Right ventricle myocardium inferior (tissue), 1 donor: ENCODE measurements at regions not wholly inside any gene's neighbourhood (a gene's known extent, or its start where the extent isn't known, plus 50 kb on each side); places are given as distances from the start of the nearest gene placed in this dataset.

ENCODE experiments used
- ATAC-seq: fragments of 200-7000 bp; cut with Tn5 transposase; one replicate; pipeline ENCODE4 v1.9.1; 2020; ENCODE audit warnings: mild to moderate bottlenecking, moderate library complexity
- DNase-seq: peaks from one replicate; pipeline ENCODE4 v3.0.0; 2021; ENCODE audit errors: missing footprints
- intact Hi-C: fragments of 100-400 bp; cut with DNase I; formaldehyde crosslinking; loops from one replicate; pipeline ENCODE4 v1.11.0; 2022
- donor health status: DM: no; HTN: yes; CAD: no; lungs with severe emphysema.

- intact Hi-C loops, result no loop called here
- no peak for DNase-seq
- ATAC-seq, result no peak
Measured at GRCh38 chr10:4199196-4199595, 414.2 kb upstream of the KLF6 start.

GRCh38 chr10:4198216-4198615 lies 413.2 kb upstream of the KLF6 start:
- DNase-seq, result no peak
- no peak for ATAC-seq
- intact Hi-C loops, result no loop called here

GRCh38 chr10:4197676-4198075 lies 412.7 kb upstream of the KLF6 start:
- ATAC-seq, result no peak
- DNase-seq, result no peak
- intact Hi-C loops, result no loop called here

GRCh38 chr10:4196771-4197390 lies 411.9 kb upstream of the KLF6 start:
- no peak for DNase-seq
- ATAC-seq, result peak; percentile 70
- intact Hi-C loops, result no loop called here

- ATAC-seq (no peak), DNase-seq (no peak)
- intact Hi-C loops, result no loop called here
Measured at GRCh38 chr10:4196183-4196582, 411.2 kb upstream of the KLF6 start.

GRCh38 chr10:4195213-4195612 lies 410.2 kb upstream of the KLF6 start:
- intact Hi-C loops, result no loop called here
- ATAC-seq (no peak), DNase-seq (no peak)

- no peak for DNase-seq
- ATAC-seq, result no peak
- intact Hi-C loops, result no loop called here
Measured at GRCh38 chr10:4194231-4194630, 409.2 kb upstream of the KLF6 start.

DNA sequence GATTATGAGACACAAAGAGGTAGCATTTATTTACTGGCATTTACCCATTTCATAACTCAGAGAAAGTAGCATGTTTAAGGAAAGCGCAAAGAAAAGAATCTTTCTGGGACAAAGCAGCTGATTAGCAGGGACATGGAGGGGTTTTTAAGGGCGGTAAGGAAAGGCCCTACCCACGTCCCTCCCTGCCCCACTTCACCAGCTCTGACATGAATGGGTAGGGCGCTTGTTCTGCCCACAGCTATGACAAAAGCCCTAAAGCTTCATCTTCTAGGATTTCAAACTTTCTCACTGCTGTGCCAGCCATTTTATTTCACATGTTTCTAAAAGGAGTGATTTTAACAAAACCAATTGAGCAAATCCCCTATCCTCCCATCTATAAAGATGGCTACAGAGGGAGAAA lies 406.9 kb upstream of the KLF6 start:
- intact Hi-C loops, result no loop called here
- DNase-seq, result no peak

DNA sequence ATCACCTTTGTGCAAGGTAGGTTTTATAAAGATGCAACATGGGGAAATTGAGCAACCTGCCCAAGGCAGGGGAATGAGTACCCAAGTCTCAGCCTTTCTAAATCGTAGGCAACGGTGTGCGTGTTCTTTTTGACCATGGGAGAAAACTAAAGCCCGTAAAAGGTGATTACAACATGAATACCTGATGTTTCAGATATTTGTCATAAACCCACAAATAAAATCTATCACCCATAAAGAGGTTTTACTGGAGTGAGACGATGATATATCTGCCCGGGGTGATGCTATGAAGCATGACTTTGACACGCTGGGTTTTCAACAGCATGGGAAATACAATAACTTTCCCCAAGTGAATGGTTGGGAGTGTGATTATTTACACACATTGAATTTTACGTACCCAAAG lies 406.3 kb upstream of the KLF6 start:
- ATAC-seq (no peak), DNase-seq (no peak)
- intact Hi-C loops, result no loop called here

More for the DNA sequence above, 406.9 kb upstream of the KLF6 start:
- no peak for ATAC-seq

DNA sequence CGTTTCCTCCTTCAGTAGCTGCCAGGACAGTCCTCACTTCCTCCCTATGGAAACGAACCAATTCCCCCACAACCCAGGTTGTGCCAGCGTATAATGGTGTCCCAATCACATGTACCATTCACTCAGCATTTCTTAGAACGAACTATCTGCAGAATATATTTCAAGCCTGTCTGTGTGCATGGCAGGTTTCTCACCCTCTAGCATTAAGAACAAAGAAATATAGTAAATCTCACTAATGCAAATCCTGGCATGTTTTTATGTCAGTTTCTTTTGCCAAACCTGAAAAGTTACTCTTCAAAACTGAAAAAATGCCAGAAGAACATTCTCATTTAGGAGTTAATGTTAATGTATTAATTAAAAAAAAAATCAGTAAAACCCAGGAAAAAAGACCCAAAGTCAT lies 405.9 kb upstream of the KLF6 start:
- intact Hi-C loops, result no loop called here
- no peak for ATAC-seq

DNA sequence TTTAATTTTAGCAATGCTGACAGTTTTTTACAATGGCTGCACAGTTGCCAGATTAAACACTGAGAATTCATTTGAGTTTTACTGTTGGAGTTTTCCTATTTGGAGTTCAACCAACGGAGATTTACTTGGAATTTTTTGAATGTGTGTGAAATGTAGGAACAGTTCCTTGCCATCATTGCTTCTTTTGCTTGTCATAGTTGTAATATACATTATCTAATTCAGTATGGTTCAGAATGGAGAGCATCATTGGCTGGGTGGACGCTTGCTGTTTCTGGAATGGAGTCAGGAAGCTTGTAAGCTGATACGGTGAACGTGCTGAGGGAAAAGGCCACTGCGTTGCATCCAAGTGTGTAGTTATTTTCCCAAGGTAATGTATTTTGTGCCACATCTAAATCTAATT lies 404.3 kb upstream of the KLF6 start:
- no peak for ATAC-seq
- DNase-seq, result no peak
- intact Hi-C loops, result no loop called here

More for the DNA sequence above, 405.9 kb upstream of the KLF6 start:
- DNase-seq, result no peak

- DNase-seq, result no peak
- no peak for ATAC-seq
- intact Hi-C loops, result no loop called here
Measured at GRCh38 chr10:4188406-4188805, 403.4 kb upstream of the KLF6 start.

DNA sequence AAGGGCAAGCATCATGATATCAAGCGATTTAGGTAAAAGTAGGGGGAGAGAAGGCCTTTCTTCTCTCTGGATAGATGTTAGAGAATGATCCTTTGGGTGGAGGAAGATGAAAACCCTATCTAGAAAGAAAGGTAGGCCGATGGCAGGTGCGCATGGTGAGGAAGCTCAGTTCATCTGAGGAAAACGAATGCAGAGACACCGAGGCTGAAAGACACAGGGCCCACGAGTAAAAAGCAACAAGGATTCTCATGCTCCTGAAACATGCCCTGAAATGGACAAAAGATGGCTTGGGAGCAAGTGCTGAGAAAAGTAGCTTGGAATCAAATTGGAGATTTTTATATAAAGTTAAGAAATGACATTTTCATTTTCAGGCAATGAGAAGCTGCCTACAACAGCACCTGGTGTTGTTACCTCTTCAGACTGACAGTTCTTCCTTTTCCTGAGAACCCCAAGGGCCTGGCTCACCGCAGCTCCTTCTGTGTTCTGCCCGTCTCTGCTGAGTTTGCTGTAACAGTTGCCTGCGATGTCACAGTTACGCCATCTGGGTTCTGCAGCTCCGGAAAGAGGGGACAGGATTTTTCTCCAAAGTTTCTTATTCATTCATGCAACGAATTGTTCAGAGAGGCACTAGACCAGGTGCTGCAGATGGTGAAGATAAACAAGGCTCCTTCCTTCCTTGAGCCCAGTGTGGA lies 402.0 kb upstream of the KLF6 start:
- ATAC-seq (no peak), DNase-seq (no peak)
- intact Hi-C loops, result no loop called here

DNA sequence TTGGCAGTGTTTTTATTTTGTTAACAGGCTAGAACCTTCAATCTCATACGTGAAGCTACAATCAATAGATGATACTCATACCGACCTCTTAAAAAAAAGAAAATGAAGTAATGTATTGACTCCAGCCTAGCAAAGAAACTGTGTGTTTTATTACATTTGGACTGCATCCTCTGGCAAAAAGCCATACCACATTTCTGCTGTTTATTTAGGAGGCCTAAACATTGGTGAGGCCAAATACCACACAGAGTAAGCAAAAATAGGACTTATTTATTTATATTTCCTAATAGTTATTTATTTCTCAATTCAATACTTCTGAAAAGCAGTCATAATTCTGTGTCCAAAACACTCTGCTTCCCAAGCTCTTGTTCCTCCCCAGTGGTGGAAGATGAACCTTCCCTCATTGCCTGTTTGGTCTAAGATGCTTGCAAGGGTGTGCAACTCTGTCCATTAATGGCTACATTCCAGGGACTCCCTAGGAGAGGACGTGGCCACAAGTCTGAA lies 398.8 kb upstream of the KLF6 start:
- DNase-seq (no peak), ATAC-seq (no peak)
- intact Hi-C loops, result no loop called here

- ATAC-seq, result no peak
- no peak for DNase-seq
- intact Hi-C loops, result no loop called here
Measured at GRCh38 chr10:4181621-4182049, 396.6 kb upstream of the KLF6 start.

DNA sequence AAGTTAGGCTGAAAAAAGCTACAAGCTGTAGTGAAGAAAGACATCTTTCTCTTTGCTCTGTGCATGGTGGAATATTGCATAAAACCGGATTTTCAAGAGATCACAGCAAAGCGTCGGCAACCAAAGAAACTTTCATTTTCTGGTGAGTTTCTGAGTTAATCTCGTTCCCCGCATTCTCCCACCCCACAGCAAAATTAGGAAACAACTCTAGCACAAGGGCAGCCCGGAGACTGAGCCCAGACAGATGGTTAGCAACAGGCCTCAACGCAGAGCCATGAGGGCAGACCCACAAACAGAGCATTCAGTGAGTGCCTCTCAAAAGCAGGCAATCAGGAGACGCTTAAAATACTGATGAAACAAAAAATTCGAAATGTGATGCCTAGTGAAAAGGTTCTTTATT lies 396.1 kb upstream of the KLF6 start:
- ATAC-seq, result no peak
- no peak for DNase-seq
- intact Hi-C loops, result no loop called here

- no peak for ATAC-seq
- intact Hi-C loops, result no loop called here
- DNase-seq, result no peak
Measured at GRCh38 chr10:4177791-4178190, 392.8 kb upstream of the KLF6 start.

DNA sequence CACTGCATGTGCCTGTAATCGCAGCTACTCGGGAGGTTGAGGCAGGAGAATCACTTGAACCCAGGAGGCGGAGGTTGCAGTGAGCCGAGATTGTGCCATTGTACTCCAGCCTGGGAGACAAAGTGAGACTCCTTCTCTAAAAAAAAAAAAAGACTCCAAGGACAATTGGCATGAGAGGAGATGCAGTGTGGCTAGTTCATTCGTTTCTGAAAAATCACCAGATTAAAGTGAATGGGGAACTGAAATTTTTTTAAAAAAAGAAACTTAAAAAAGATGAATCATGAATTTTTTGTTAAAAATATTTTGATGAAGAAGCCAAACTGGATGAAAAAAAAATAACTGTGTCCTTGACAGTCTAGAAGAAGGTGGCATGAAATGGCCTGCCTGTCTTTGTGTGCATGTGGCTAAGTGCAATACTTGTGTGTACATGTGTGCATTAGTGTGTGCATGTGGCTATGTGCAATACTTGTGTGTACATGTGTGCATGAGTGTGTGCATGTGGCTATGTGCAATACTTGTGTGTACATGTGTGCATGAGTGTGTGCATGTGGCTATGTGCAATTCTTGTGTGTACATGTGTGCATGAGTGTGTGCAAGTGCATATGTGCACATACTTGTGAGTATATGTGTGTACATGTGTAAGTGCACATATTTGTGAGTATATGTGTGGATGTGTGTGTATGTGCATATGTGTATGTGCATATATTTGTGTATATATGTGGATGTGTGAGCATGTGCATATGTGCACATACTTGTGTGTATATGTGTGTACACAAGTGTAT lies 391.7 kb upstream of the KLF6 start:
- ATAC-seq (no peak), DNase-seq (no peak)
- intact Hi-C loops, result no loop called here

DNA sequence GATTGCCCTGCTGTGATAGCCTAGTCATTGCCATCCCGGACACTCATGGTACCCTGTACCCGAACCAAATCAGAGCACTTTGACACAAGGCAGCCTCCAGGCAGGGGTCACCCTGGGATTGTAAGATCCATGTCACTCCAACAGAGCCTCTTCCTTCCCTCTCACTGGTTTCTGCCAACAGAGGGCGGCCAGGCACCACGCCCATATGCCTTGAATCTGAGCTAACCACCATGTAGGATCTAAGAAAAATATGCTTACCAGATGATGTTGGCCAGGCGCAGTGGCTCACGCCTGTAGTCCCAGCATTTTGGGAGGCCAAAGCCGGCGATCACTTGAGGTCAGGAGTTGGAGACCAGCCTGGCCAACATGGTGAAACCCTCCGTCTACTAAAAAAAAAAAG lies 389.2 kb upstream of the KLF6 start:
- intact Hi-C loops, result no loop called here
- DNase-seq, result no peak
- ATAC-seq, result no peak
